Daoy (cell line): ENCODE measurements at regions not wholly inside any gene's neighbourhood (a gene's known extent, or its start where the extent isn't known, plus 50 kb on each side); places are given as distances from the start of the nearest gene placed in this dataset.

Source experiments
- DNase-seq: peaks from one replicate; pipeline ENCODE4 v3.0.0-alpha.2; 2015; ENCODE audit warnings: low read depth

GRCh38 chr9:11722957-11723356, 970.2 kb upstream of the TYRP1 start:
- no peak for DNase-seq

GRCh38 chr9:11726659-11727058, 966.5 kb upstream of the TYRP1 start:
- no peak for DNase-seq

GRCh38 chr9:11735391-11735790, 957.8 kb upstream of the TYRP1 start:
- DNase-seq = no peak

GRCh38 chr9:11742471-11742870, 950.7 kb upstream of the TYRP1 start:
- DNase-seq = no peak

- DNase-seq = no peak
Observed at GRCh38 chr9:11743356-11743755, 949.8 kb upstream of the TYRP1 start.

GRCh38 chr9:11749396-11749795, 943.8 kb upstream of the TYRP1 start:
- DNase-seq = no peak

- DNase-seq = no peak
Observed at GRCh38 chr9:11755951-11756350, 937.2 kb upstream of the TYRP1 start.

GRCh38 chr9:11757408-11757807, 935.8 kb upstream of the TYRP1 start:
- DNase-seq = no peak

- no peak for DNase-seq
Observed at GRCh38 chr9:11758016-11758415, 935.2 kb upstream of the TYRP1 start.

- DNase-seq = no peak
Observed at GRCh38 chr9:11779971-11780370, 913.2 kb upstream of the TYRP1 start.

- DNase-seq = no peak
Observed at GRCh38 chr9:11792870-11793269, 900.3 kb upstream of the TYRP1 start.

- no peak for DNase-seq
Observed at GRCh38 chr9:11794984-11795383, 898.2 kb upstream of the TYRP1 start.

GRCh38 chr9:11805969-11806368, 887.2 kb upstream of the TYRP1 start:
- no peak for DNase-seq

- peak; percentile 9 for DNase-seq
Observed at GRCh38 chr9:11821306-11821975, 871.7 kb upstream of the TYRP1 start.

GRCh38 chr9:11828201-11828600, 865.0 kb upstream of the TYRP1 start:
- DNase-seq = no peak

GRCh38 chr9:11833056-11833455, 860.1 kb upstream of the TYRP1 start:
- DNase-seq = no peak

GRCh38 chr9:11868795-11869194, 824.4 kb upstream of the TYRP1 start:
- DNase-seq = no peak

- no peak for DNase-seq
Observed at GRCh38 chr9:11871852-11872251, 821.3 kb upstream of the TYRP1 start.

- DNase-seq = no peak
Observed at GRCh38 chr9:11872471-11872870, 820.7 kb upstream of the TYRP1 start.

GRCh38 chr9:11874414-11874813, 818.8 kb upstream of the TYRP1 start:
- no peak for DNase-seq

- no peak for DNase-seq
Observed at GRCh38 chr9:11892401-11892800, 800.8 kb upstream of the TYRP1 start.

- peak; percentile 56 for DNase-seq
Observed at GRCh38 chr9:11893331-11893730, 799.9 kb upstream of the TYRP1 start.

GRCh38 chr9:11894136-11894535, 799.0 kb upstream of the TYRP1 start:
- no peak for DNase-seq

GRCh38 chr9:11902610-11903009, 790.6 kb upstream of the TYRP1 start:
- no peak for DNase-seq
